Neural crest cell (in vitro differentiated cells): ENCODE measurements at regions not wholly inside any gene's neighbourhood (a gene's known extent, or its start where the extent isn't known, plus 50 kb on each side); places are given as distances from the start of the nearest gene placed in this dataset.

Experiments used
- DNase-seq: peaks from one replicate; pipeline ENCODE4 v3.0.0; 2021; ENCODE audit warnings: low read depth, mixed read lengths, low spot score
- H3K27ac Mint-ChIP-seq: one replicate; pipeline ENCODE4 v1.8.0; 2021; ENCODE audit warnings: mild to moderate bottlenecking, mixed read lengths; ENCODE audit not compliant: unreplicated experiment
- H3K27me3 Mint-ChIP-seq: 2 replicates; pipeline ENCODE4 v1.8.0; 2021; ENCODE audit warnings: low read depth, mild to moderate bottlenecking, mixed read lengths
- H3K36me3 Mint-ChIP-seq: 2 replicates; pipeline ENCODE4 v1.8.0; 2021; ENCODE audit warnings: low read depth, mild to moderate bottlenecking, mixed read lengths
- H3K4me1 Mint-ChIP-seq: 2 replicates; pipeline ENCODE4 v1.8.0; 2021; ENCODE audit warnings: mixed read lengths
- H3K4me3 Mint-ChIP-seq: one replicate; pipeline ENCODE4 v1.8.0; 2021; ENCODE audit warnings: mild to moderate bottlenecking, mixed read lengths
- H3K9me3 Mint-ChIP-seq: 2 replicates; pipeline ENCODE4 v1.8.0; 2021; ENCODE audit warnings: mixed read lengths
- CTCF ChIP-seq: fragments of 200-600 bp; sonication (generic); conservative IDR thresholded peaks from 2 replicates; pipeline ENCODE4 v1.5.0; 2021; ENCODE audit warnings: antibody characterized with exemption, mild to moderate bottlenecking

- no peak overlapping the region for H3K27ac Mint-ChIP-seq
- no peaks in the 10 kb centered on the region for H3K36me3 Mint-ChIP-seq
- no peak for DNase-seq
- no peaks in the 10 kb centered on the region for H3K27me3 Mint-ChIP-seq
- no peak overlapping the region for H3K4me3 Mint-ChIP-seq
- H3K4me1 Mint-ChIP-seq = no peaks in the 10 kb centered on the region
- no peak for TF ChIP-seq CTCF
- peaks cover 3% of the 10 kb centered on the region for H3K9me3 Mint-ChIP-seq
Observed at GRCh38 chr1:61627365-61627764, 97.6 kb downstream of the TM2D1 start.

GRCh38 chr1:61626816-61627215 lies 98.1 kb downstream of the TM2D1 start:
- no peak for DNase-seq
- Mint-ChIP-seq H3K4me1 (no peaks in the 10 kb centered on the region), H3K4me3 (no peak overlapping the region), H3K27me3 (no peaks in the 10 kb centered on the region), H3K36me3 (no peaks in the 10 kb centered on the region), H3K27ac (no peak overlapping the region), H3K9me3 (peaks cover 3% of the 10 kb centered on the region)
- no peak for TF ChIP-seq CTCF

GRCh38 chr1:61623852-61624251 lies 101.1 kb downstream of the TM2D1 start:
- DNase-seq = no peak
- Mint-ChIP-seq H3K27me3 (no peaks in the 10 kb centered on the region), H3K9me3 (no peaks in the 10 kb centered on the region), H3K4me1 (no peaks in the 10 kb centered on the region), H3K4me3 (no peak overlapping the region), H3K27ac (no peak overlapping the region), H3K36me3 (no peaks in the 10 kb centered on the region)
- no peak for TF ChIP-seq CTCF

GRCh38 chr1:61620536-61620935 lies 104.4 kb downstream of the TM2D1 start:
- no peak overlapping the region for H3K27ac Mint-ChIP-seq
- DNase-seq = no peak
- no peaks in the 10 kb centered on the region for H3K36me3 Mint-ChIP-seq
- no peak for TF ChIP-seq CTCF
- H3K4me1 Mint-ChIP-seq = peaks cover 4% of the 10 kb centered on the region
- H3K27me3 Mint-ChIP-seq = no peaks in the 10 kb centered on the region
- no peaks in the 10 kb centered on the region for H3K9me3 Mint-ChIP-seq
- H3K4me3 Mint-ChIP-seq = no peak overlapping the region

- H3K4me1 Mint-ChIP-seq = peaks cover 4% of the 10 kb centered on the region
- DNase-seq = no peak
- H3K27ac Mint-ChIP-seq = no peak overlapping the region
Observed at GRCh38 chr1:61618755-61619154, 106.2 kb downstream of the TM2D1 start.

More at GRCh38 chr1:61618755-61619154, 106.2 kb downstream of the TM2D1 start:
- TF ChIP-seq CTCF = no peak
- Mint-ChIP-seq H3K27me3 (no peaks in the 10 kb centered on the region), H3K9me3 (no peaks in the 10 kb centered on the region), H3K36me3 (no peaks in the 10 kb centered on the region), H3K4me3 (no peak overlapping the region)
